T1000 (cell line): ENCODE measurements at regions not wholly inside any gene's neighbourhood (a gene's known extent, or its start where the extent isn't known, plus 50 kb on each side); places are given as distances from the start of the nearest gene placed in this dataset.
"Not testable (repeated sequence)": the region's sequence is repeated elsewhere in the genome, so short reads cannot be mapped to it uniquely, and the experiment has no call there.

ENCODE experiments used
- DNase-seq: peaks from one replicate; lab custom pipeline; 2025; ENCODE audit warnings: mixed read lengths; lab: John Stamatoyannopoulos, UW

DNA sequence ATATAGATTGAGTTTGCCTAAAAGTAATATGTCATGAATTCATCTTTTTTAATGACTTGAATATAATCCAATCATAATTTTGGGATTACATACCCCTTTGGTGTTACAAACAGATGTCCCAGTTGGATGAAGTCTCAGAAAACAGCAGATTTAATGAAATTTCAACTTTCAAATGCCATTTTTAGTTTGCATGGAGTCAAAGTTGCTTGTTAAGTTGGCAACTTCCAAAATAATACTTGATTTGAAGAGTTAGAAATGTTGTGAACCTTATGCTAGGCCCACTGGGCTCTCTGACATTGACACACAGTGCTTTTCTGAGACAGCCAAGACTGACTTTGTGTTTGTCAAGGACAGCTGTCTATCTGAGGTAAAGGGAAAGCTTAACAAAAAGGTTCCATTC, 248.1 kb downstream of the KIF20B start:
- no peak for DNase-seq

DNA sequence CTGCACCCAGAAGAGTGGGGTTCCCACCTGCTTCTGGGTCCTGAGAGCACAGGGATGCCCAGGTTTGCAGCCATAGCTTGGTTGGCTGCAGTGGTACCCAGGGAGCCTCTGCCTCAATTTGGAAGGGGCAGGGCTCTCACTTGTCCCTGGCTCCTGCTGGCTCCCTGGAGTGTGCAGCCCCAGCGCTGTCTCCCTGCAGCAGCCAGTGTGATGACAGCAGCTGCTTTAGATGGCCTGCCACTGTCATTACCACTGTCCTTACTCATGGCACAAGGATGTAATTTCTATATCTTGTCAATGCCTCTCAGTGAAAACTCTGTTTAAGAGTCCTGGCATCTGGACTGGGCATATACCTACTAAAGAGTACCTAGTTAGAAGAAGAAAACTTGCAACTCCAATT, 250.9 kb downstream of the KIF20B start:
- no peak for DNase-seq

DNA sequence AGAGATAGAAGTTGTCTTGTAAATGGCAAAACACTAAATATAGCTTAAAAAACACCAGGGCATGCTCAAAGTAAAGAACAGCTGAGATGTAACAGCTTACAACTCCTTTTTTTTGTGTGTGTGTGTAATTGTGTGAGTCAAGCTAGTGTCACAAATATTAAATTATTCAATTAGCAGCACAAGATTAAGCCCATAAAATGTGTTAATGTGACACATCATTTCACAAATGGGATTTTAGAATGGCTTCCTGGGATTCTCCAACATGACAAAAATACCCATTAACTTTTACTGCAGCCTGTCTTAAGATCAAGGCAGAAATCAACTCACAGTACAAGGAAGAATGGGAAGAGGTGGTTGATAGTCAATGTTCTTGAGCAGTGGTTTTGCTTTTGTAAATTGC, 251.4 kb downstream of the KIF20B start:
- DNase-seq = no peak

DNA sequence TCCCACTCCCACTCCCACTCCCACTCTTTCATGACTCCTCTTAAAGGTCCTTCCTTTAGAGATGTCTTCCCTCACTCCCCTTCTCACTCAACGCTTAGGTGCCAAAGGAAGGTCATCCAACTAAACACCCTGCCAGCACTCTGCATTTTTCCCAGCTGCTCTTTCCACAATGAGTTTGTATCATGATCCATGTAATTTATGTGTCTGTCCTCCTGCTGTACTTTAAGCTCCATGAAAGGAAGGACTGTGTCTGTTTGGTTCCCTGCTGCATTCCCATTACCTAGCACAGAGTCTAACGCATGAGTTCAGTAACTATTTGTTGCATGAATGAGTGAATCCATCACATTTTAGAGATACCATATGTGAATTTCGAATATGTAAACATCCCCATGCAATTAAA, 252.7 kb downstream of the KIF20B start:
- no peak for DNase-seq

DNA sequence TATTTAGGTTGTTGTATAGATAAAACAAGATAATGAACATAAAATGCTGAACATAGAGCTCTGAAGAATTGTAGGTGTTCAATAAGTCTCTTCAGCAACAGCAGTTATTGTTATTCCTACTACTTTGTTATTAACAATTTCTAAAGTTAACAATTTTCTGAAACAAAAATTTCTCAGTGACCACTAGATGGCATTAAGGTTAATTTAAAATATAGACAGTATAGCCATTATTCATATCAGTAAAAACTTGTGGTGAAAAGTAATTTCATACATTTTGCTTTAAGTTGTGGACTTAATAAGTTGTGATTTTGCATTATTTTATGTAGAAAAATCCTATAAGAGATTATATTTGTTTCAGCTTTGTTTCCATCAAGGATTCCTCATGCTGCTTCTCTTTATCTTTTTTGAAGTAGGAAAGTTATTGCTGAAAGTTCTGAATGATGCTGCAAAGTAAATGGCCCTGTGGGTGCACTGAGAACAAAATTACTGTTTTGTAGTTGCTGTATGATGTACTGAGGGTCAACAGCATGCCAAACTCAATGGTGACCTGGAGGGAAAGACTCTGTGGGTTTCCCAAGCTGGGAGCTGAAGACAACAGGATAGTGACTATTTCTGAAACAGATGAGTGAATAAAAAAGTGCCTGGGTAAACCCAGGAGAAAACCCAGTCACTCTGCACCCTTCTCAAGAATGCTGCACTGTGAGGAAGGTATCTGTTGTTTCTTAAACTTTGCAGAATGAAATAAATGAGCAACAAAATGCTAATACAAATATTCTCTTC, 253.6 kb downstream of the KIF20B start:
- no peak for DNase-seq

DNA sequence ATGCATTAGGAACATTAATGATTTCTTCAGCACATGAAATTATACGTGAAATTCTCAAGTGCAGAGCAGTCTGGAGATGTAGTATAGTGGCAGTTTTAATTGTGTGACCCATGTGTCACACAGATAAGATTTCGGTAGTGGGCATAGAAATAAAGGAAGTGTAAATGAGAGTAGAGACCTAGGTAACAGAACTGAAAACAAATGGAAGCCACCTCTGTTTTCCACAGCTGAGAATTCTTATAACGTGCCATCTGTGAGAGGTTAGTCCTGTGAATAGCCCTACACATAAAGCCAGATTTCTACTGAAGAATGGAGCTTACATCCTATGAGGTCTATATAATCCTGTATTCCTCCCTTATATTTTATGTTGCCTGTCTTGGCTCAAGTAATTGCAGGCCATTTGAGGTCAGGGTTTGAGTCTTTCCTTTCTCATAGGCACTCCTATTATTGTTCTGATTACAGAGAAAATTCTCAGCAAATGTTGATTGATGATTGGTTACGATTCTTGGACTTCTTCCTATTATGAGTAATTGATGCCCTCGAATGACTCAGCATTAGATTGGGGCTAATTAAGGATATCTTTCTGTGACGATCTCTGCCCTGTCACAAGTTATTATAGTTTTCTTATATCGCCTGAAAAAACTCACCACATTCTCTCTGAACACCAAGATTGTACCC, 258.2 kb downstream of the KIF20B start:
- DNase-seq = no peak

DNA sequence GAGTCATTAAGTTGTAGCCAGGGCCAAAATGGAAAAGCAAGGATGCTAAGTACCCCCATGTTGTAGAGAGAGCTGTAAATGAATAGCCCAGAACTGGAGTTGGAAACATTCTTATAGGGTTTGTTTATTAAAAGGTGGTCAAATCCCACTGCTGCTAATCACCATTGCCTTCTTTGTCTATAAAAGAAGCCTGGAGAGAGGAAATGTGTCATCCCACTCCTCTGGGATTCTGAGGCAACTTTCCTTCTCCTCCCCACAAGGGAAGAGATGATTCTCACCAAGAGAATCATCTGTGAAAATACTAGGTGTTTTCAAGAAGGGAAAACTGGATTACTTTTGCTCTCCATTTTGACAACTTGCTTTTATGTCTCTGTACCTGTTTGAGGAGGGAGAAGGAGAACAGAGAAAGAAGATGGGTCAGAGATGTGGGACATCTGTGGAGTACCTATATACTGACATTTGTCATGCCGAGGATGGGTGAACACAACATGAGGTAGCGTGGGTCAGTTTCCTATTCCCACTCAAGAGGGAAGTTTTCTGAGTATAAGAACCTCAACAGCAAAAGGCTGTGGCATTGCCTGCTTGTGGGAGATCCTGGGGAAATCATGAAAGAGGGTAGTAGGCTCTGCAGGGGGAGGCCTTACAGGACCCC, 262.2 kb downstream of the KIF20B start:
- no peak for DNase-seq

DNA sequence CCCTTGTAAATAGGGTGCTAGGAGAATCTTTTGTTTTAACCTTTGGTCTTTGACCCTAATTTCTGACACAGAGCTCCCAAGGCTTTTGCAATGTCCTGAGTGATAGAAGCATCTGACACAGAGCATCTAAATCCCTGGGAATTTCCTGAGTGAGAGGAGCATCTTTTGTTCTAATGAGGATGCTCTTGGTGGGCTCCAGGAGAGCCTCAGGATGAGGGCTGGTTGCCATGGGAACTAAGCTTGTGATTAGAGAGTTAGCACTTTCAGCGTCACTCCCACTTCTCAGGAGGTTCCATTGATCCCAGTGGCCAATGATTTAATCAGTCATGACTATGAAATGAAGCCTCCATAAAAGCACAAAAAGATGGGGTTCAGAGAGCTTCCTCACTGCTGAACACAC, 264.8 kb downstream of the KIF20B start:
- DNase-seq = no peak

DNA sequence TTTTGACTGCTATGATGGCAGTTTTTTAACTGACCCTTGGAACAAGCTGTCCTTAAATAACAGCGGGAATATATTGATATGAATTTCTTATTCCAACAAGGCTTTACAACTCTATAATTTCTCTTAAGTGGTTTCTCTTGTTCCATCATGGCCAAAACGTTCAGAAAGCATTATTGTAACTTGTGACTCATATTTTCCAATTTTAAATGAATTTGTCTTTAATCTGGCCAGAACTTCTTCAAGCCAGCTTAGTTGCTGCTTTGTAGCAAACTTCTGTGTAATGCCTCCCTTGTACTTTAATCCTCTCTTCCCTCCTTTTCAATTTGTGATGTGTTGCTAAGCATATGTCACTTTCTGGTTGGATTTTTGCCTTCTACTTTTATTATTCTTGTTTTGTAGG, 271.9 kb downstream of the KIF20B start:
- DNase-seq = no peak

DNA sequence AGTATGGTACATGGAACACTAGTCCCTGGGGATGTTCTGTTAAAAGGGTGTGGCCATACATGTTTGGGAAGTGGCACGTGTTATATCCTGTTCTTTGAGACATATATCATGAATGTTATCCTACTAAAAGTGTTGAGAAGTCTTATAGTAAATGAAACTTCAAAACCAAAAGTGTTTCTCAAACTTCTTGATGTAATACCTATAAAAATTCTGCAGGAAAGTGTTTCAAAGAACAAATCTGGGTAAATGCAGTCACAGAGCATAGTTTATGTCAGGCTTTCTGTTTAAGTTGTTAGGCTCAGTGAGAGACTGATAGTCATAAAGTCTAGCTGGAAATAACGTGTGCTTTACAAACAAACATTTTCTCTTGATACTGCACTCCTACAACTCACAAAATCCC, 273.7 kb downstream of the KIF20B start:
- no peak for DNase-seq

DNA sequence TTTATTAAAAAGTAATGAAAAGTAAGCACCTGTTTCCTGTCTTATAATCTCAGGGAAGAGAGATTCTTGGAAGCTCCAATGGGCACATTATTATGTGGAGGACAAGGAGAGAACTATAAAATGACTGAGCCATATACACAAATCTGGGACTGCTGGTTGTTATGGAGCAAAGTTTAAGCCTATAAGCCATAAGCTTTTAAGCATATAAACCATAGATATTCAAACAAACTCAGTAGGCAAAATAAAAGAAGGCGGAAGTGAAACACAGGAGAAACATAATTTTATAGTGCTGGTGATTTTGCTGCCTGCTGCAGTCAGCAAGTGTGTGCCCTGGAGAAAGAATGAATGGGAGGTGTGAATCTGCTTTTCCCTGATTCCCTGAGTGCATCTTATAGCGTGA, 274.4 kb downstream of the KIF20B start:
- no peak for DNase-seq

DNA sequence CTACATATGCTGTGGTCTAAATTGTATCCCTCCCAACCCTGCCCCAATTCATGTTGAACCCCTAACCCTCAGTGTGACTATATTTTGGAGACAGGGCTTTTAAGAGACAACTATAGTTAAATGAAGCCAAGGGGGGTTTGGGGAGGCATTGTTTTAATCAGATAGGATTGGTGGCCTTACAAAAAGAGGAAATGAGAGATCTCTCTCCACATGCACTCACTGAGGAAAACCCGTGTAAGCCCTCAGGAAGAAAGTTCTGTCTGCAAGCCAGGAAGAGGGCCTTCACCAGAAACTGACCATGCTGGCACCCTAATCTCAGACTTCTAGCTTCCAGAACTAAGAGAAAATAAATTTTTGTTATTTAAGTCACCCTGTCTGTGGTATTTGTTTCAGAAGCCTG, 276.7 kb downstream of the KIF20B start:
- no peak for DNase-seq

DNA sequence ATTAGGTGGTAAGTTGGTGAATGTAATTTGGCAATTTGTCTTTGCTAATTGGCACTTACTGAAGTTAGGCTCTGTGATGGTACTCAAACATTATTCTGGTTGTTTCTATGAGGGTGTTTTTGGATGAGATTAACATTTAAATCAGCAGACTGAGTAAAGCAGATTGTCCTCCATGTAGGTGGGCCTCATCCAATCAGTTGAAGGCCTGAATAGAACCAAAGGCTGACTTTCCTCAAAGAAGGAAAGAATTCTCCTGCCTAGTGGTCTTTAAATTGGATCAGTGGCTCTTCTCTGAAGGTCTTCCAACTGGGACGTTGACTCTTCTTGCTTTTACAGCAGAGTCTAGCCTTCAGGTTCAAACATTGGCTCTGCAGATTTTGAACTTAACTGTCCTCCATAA, 278.3 kb downstream of the KIF20B start:
- no peak for DNase-seq

DNA sequence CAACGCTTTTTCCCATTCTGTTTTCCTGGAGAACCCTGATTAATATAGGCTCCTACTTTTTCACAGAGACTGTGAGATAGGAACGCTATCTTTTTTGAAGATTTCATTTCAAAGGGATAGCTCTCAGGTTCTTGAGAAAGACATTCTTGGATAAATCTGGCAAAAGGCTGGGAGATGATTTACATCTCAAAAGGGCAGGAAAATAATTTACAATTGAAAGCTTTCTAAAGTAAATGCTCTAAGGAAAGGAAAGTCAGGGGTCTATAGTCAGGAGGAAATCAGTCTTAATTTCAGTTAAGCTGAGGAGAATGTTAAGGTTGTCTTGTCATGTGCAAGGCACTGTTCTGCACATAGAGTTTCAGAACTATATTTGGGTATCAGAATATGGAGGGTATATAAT, 278.8 kb downstream of the KIF20B start:
- DNase-seq = no peak

DNA sequence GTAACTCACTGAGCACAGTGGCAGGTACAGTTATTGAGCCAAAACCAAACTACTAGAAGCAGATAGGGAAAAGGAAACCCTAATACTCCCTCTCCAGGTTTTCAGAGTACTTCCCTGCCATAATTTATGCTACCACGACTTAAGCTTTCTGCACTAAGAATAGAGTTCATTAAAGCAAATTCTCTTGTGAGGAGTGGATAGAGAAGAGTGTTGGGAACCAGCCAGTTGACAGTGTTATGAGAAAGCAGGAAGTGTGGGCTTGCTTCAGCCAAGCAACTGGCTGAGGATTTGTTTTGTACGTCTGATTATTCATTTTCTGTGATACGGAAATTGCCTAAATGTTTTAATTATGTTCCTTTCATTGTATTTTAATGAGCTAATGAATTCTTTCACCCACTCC, 280.5 kb downstream of the KIF20B start:
- DNase-seq = no peak

DNA sequence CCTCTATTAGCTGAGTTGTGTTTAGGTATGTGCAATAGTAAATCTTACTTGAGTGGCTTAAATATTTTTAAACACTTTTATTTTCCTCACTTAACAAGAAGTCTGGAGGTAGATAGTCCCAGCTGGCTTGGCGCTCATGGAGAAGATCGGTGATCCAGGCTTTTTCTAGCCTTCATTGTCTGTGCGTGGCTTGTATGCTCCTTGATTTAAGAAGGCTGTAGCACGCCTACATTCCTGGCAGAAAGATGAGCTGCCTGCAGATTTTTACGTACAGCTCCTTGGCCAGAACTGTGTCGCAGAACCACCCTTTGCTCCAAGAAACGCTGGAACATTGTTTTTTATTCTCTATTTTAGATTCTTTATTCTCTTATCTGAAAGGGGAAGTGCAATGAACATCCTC, 284.1 kb downstream of the KIF20B start:
- no peak for DNase-seq

DNA sequence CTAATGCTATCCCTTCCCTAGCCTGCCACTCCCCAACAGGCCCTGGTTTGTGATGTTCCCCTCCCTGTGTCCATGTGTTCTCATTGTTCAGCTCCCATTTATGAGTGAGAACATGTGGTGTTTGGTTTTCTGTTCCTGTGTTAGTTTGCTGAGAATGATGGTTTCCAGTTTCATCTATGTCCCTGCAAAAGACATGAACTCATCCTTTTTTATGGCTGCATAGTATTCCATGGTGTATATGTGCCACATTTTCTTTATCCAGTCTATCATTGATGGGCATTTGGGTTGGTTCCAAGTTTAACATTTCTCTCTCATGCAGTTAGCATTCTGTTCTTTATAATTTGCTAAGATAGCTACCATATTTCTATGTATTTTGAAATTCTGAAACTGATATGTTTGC, 287.0 kb downstream of the KIF20B start:
- not testable (repeated sequence) for DNase-seq

DNA sequence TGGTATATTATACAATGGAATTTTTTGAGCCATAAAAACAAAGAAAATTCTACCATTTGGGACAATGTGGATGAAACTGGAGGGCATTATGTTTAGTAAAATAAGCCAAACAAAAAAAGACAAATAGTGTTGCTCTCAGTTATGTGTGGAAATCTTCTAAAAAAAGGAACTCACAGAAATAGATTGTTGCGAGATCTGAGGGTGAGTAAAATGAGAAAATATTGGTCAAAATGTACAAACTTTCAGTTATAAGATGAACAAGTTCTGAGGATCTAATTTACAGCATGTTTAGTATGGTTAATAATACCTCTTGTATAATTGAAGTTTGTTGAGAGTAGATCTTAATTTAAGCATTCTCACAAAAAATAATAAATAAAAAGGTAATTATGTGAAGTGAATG, 291.2 kb downstream of the KIF20B start:
- no peak for DNase-seq

DNA sequence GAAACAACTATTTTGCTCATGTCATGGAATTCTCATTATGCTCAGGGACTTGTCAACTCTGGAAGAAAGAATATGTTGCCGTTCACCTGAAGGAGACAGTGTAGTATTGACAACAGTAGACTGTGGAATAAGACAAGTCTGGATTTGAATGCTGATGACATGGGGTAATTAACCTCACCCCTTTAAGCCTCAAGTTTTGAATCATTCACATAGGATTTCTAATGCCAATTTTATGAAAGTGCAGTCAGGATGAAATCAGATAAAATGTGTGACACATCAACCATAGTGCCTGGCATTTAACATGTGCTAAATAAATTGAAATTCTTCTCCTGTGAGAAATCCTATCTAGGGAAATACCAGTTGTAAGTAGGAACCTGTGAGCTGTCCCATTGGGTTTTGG, 305.8 kb downstream of the KIF20B start:
- no peak for DNase-seq

DNA sequence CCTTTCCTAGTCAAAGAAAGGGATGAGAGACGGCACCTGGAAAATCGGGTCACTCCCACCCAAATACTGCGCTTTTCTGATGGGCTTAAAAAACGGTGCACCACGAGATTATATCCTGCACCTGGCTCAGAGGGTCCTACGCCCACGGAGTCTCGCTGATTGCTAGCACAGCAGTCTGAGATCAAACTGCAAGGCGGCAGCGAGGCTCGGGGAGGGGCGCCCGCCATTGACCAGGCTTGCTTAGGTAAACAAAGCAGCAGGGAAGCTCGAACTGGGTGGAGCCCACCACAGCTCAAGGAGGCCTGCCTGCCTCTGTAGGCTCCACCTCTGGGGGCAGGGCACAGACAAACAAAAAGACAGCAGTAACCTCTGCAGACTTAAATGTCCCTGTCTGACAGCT, 309.9 kb downstream of the KIF20B start:
- DNase-seq = not testable (repeated sequence)

DNA sequence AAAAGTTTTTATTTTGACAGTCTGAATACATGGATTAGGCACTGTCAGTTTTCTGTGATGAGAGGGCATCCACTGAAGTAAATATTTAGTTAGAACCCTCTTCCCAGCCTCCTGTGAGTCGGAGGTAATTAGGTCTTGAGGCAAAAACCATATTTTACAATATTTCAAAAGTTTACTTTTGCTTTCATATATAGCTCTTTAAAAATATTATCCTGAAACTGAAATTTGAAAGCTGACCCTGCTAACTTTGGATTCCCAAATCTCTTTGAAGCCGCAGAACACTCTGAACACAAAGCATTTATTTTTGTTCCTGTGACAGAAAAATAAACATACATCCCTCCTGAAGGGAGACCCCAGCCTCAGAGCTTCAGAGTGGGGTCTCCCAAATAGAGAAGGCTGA, 317.4 kb downstream of the KIF20B start:
- no peak for DNase-seq

DNA sequence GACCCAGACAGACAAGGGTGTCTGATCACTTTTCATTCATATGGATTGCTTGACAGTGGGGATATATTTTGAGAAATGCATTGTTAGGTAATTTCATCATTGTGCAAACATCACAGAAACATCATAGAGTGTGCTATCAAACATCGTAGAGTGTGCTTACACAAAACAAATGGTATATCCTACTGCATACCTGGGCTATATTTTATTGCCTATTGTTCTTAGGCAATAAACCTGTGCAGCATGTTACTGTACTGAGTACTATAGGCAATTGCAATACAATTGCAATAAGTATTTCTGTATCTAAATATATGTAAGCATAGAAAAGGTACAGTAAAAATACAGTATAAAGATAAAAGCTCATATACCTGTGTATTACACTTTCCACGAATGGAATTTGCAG, 319.1 kb downstream of the KIF20B start:
- DNase-seq = no peak

DNA sequence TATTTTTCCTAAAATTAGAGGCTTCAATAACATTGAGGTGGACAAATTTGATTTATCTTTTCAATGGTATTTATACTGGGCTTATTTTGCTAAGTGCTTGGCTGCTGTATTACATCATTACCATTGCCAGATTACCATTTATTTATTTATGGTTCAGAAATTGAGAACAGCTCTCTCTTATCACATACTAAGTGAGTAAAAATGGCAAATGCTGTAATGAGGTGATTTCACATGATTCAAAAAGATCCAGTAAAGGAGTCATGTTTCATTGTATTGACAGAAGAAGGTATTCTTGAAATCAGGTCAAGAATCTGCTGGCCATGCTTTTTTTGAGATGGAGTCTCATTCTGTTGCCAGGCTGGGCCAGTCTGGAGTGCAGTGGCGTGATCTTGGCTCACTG, 322.6 kb downstream of the KIF20B start:
- no peak for DNase-seq
